SK-N-MC (cell line): ENCODE measurements at regions not wholly inside any gene's neighbourhood (a gene's known extent, or its start where the extent isn't known, plus 50 kb on each side); places are given as distances from the start of the nearest gene placed in this dataset.

Experiments
- FOXP2 ChIP-seq: optimal IDR thresholded peaks from 2 replicates; pipeline ENCODE3; 2011; ENCODE audit warnings: mild to moderate bottlenecking, moderate library complexity; ENCODE audit not compliant: insufficient read depth; ENCODE audit errors: extremely low read length, control extremely low read depth
- POLR2AphosphoS5 ChIP-seq: IDR thresholded peaks from 2 replicates; pipeline ENCODE4 v1.6.1; 2012; ENCODE audit warnings: mild to moderate bottlenecking, low read depth, low read length, borderline replicate concordance

DNA sequence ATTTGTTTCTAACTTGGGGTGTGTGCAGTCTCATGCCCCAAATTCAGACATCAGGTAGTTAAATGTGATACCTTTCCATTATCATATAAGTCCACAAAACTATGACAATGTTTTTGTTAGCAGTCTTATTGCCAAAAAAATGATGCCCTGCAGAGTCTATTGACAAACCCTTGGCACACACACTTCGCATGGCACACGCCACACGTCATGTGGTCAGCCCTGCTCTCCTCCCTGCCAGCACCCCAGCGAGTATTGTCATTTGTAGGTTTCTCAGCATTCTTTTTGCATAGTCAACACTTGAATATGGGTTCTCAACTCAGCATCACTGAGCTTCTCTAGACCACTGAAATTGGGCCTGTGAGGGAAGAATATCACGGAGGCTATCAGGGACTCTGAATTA, 356.0 kb downstream of the INHBA start:
- no peak for TF ChIP-seq POLR2AphosphoS5
- no peak for TF ChIP-seq FOXP2
